ENCODE measurements at regions not wholly inside any gene's neighbourhood (a gene's known extent, or its start where the extent isn't known, plus 50 kb on each side); places are given as distances from the start of the nearest gene placed in this dataset.

- H3K27me3 ChIP-seq: no peaks in the 10 kb centered on the region
- H3K27ac ChIP-seq: no peak overlapping the region
- WGBS, 2 donors: 79 to 80% methylated on average over 2 of the region's 2 CpGs
- intact Hi-C loops (cut with DNase I; ENCODE audit: low total_unique reads): no loop called here
- TF ChIP-seq CTCF (IDR thresholded peaks at IDR 0.05): no peak
- TF ChIP-seq POLR2A (IDR thresholded peaks at IDR 0.05): no peak
- H3K4me3 ChIP-seq: no peak overlapping the region
- H3K4me1 ChIP-seq: no peaks in the 10 kb centered on the region
- DNase-seq: no peak
- H3K36me3 ChIP-seq (ENCODE audit: low read depth, missing control alignments): no peaks in the 10 kb centered on the region
- H3K9me3 ChIP-seq: no peaks in the 10 kb centered on the region
Measured at GRCh38 chrX:68942840-68943239, 114.0 kb downstream of the EFNB1 start.

GRCh38 chrX:68942104-68942503, 113.3 kb downstream of the EFNB1 start:
- Histone ChIP-seq H3K27ac (no peak overlapping the region), H3K4me3 (no peak overlapping the region), H3K27me3 (no peaks in the 10 kb centered on the region), H3K4me1 (no peaks in the 10 kb centered on the region), H3K36me3 (ENCODE audit: low read depth, missing control alignments) (no peaks in the 10 kb centered on the region), H3K9me3 (no peaks in the 10 kb centered on the region)
- no peak for TF ChIP-seq POLR2A (IDR thresholded peaks at IDR 0.05)
- TF ChIP-seq CTCF (IDR thresholded peaks at IDR 0.05): no peak
- intact Hi-C loops (cut with DNase I; ENCODE audit: low total_unique reads): no loop called here
- DNase-seq: no peak
- 44 to 61% methylated on average over 6 of the region's 6 CpGs for WGBS, 2 donors

GRCh38 chrX:68941385-68941952, 112.6 kb downstream of the EFNB1 start:
- DNase-seq: no peak
- TF ChIP-seq POLR2A (IDR thresholded peaks at IDR 0.05) (no peak), CTCF (IDR thresholded peaks at IDR 0.05) (no peak)
- Histone ChIP-seq H3K36me3 (ENCODE audit: low read depth, missing control alignments) (no peaks in the 10 kb centered on the region), H3K4me3 (no peak overlapping the region), H3K27me3 (no peaks in the 10 kb centered on the region), H3K27ac (no peak overlapping the region), H3K9me3 (no peaks in the 10 kb centered on the region), H3K4me1 (no peaks in the 10 kb centered on the region)
- WGBS, 2 donors: 75 to 85% methylated on average over 1 to 4 of the region's 4 CpGs
- intact Hi-C loops (cut with DNase I; ENCODE audit: low total_unique reads): no loop called here

GRCh38 chrX:68940601-68941000, 111.8 kb downstream of the EFNB1 start:
- intact Hi-C loops (cut with DNase I; ENCODE audit: low total_unique reads): no loop called here
- WGBS, 2 donors: 93% methylated on average over 7 of the region's 7 CpGs; no CpG with 5 or more reads in 1 of the 2 donors
- Histone ChIP-seq H3K4me3 (no peak overlapping the region), H3K36me3 (ENCODE audit: low read depth, missing control alignments) (no peaks in the 10 kb centered on the region), H3K9me3 (no peaks in the 10 kb centered on the region), H3K27ac (no peak overlapping the region), H3K27me3 (no peaks in the 10 kb centered on the region), H3K4me1 (no peaks in the 10 kb centered on the region)
- TF ChIP-seq POLR2A (IDR thresholded peaks at IDR 0.05) (no peak), CTCF (IDR thresholded peaks at IDR 0.05) (no peak)
- DNase-seq: no peak

- no peak for DNase-seq
- Histone ChIP-seq H3K27me3 (no peaks in the 10 kb centered on the region), H3K36me3 (ENCODE audit: low read depth, missing control alignments) (no peaks in the 10 kb centered on the region), H3K4me1 (no peaks in the 10 kb centered on the region), H3K27ac (no peak overlapping the region), H3K9me3 (no peaks in the 10 kb centered on the region), H3K4me3 (no peak overlapping the region)
- 95 to 96% methylated on average over 4 to 8 of the region's 8 CpGs for WGBS, 2 donors
- intact Hi-C loops (cut with DNase I; ENCODE audit: low total_unique reads): no loop called here
- TF ChIP-seq CTCF (IDR thresholded peaks at IDR 0.05) (no peak), POLR2A (IDR thresholded peaks at IDR 0.05) (no peak)
Measured at GRCh38 chrX:68939868-68940267, 111.0 kb downstream of the EFNB1 start.

Measured in testis (tissue), 2 donors.